VCaP (cell line): ENCODE measurements at regions not wholly inside any gene's neighbourhood (a gene's known extent, or its start where the extent isn't known, plus 50 kb on each side); places are given as distances from the start of the nearest gene placed in this dataset.

ENCODE experiments used
- H3K27ac ChIP-seq: fragments of 450-650 bp; 2 replicates; pipeline ENCODE4 v1.5.1; 2017
- CTCF ChIP-seq: fragments of 450-650 bp; conservative IDR thresholded peaks from 2 replicates; pipeline ENCODE4 v1.5.1; 2017; ENCODE audit warnings: mild to moderate bottlenecking, moderate library complexity

GRCh38 chr13:59442944-59443486 is 720.7 kb downstream of the DIAPH3 start:
- no peak for TF ChIP-seq CTCF
- no peak overlapping the region for H3K27ac ChIP-seq

GRCh38 chr13:59444210-59444857 is 719.4 kb downstream of the DIAPH3 start:
- no peak for TF ChIP-seq CTCF
- H3K27ac ChIP-seq = no peak overlapping the region

GRCh38 chr13:59445812-59446211 is 717.9 kb downstream of the DIAPH3 start:
- H3K27ac ChIP-seq = no peak overlapping the region

GRCh38 chr13:59446391-59446790 is 717.3 kb downstream of the DIAPH3 start:
- TF ChIP-seq CTCF = no peak
- H3K27ac ChIP-seq = no peak overlapping the region

More at GRCh38 chr13:59445812-59446211, 717.9 kb downstream of the DIAPH3 start:
- no peak for TF ChIP-seq CTCF

GRCh38 chr13:59447031-59447430 is 716.7 kb downstream of the DIAPH3 start:
- TF ChIP-seq CTCF = no peak
- H3K27ac ChIP-seq = no peak overlapping the region

- TF ChIP-seq CTCF = no peak
- no peak overlapping the region for H3K27ac ChIP-seq
These were observed 715.7 kb downstream of the DIAPH3 start for GRCh38 chr13:59447846-59448620.

GRCh38 chr13:59449750-59450149 is 714.0 kb downstream of the DIAPH3 start:
- H3K27ac ChIP-seq = no peak overlapping the region
- no peak for TF ChIP-seq CTCF
